ENCODE measurements at regions not wholly inside any gene's neighbourhood (a gene's known extent, or its start where the extent isn't known, plus 50 kb on each side); places are given as distances from the start of the nearest gene placed in this dataset.

DNA sequence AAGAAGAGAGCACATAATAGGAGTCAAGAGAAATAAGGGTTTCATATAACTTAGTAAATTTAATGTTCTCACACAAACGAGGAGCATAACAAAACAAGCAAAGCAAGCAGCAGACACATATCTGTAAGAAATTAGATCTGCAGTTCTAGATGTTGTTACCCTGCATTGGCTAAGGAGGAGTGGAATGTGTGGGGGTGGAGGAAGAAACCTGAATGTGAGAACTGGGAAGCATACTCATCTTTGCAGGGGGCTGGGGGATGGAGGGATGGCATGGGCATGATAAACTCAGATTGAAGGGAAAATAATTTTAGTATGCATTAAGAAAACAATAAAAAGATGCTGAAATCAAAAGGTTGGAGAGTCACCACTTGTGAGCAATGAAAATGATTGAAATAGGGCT lies 255.0 kb downstream of the LIG4 start:
- TF ChIP-seq, protein P1, sequence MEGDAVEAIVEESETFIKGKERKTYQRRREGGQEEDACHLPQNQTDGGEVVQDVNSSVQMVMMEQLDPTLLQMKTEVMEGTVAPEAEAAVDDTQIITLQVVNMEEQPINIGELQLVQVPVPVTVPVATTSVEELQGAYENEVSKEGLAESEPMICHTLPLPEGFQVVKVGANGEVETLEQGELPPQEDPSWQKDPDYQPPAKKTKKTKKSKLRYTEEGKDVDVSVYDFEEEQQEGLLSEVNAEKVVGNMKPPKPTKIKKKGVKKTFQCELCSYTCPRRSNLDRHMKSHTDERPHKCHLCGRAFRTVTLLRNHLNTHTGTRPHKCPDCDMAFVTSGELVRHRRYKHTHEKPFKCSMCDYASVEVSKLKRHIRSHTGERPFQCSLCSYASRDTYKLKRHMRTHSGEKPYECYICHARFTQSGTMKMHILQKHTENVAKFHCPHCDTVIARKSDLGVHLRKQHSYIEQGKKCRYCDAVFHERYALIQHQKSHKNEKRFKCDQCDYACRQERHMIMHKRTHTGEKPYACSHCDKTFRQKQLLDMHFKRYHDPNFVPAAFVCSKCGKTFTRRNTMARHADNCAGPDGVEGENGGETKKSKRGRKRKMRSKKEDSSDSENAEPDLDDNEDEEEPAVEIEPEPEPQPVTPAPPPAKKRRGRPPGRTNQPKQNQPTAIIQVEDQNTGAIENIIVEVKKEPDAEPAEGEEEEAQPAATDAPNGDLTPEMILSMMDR (conservative IDR thresholded peaks at IDR 0.05; ENCODE audit: low read depth, low read length) = no peak
- no peak for TF ChIP-seq EZH2 (IDR thresholded peaks at IDR 0.05; ENCODE audit: low read length, unreplicated experiment)

All from PC-3 (cell line).